ENCODE measurements at regions not wholly inside any gene's neighbourhood (a gene's known extent, or its start where the extent isn't known, plus 50 kb on each side); places are given as distances from the start of the nearest gene placed in this dataset.

- no peak for TF ChIP-seq CTCF (IDR thresholded peaks at IDR 0.05)
- no peak for DNase-seq (ENCODE audit: low spot score)
- Histone ChIP-seq H3K27ac (no peak overlapping the region), H3K36me3 (no peaks in the 10 kb centered on the region), H3K27me3 (replicated peaks; ENCODE audit: insufficient read depth) (no peaks in the 10 kb centered on the region), H3K4me1 (ENCODE audit: control insufficient read depth in 1 of 2, low read depth in 2 of 2) (no peaks in the 10 kb centered on the region), H3K9me3 (no peaks in the 10 kb centered on the region), H3K4me3 (no peak overlapping the region)
- no peak for ATAC-seq (ENCODE audit: insufficient number of reproducible peaks, low FRiP score, low read depth)
Observed at GRCh38 chr5:57683036-57683630, 200.5 kb upstream of the ACTBL2 start.

GRCh38 chr5:57681942-57682341, 199.3 kb upstream of the ACTBL2 start:
- Histone ChIP-seq H3K27me3 (replicated peaks; ENCODE audit: insufficient read depth) (no peaks in the 10 kb centered on the region), H3K36me3 (no peaks in the 10 kb centered on the region), H3K4me3 (no peak overlapping the region), H3K27ac (no peak overlapping the region), H3K4me1 (ENCODE audit: control insufficient read depth in 1 of 2, low read depth in 2 of 2) (peaks cover 0 to 4% of the 10 kb centered on the region in 2 donors), H3K9me3 (no peaks in the 10 kb centered on the region)
- TF ChIP-seq CTCF (IDR thresholded peaks at IDR 0.05) = no peak
- no peak for ATAC-seq (ENCODE audit: insufficient number of reproducible peaks, low FRiP score, low read depth)
- no peak for DNase-seq (ENCODE audit: low spot score)

- no peak for TF ChIP-seq CTCF (IDR thresholded peaks at IDR 0.05)
- no peak for ATAC-seq (ENCODE audit: insufficient number of reproducible peaks, low FRiP score, low read depth)
Observed at GRCh38 chr5:57680686-57681085, 198.1 kb upstream of the ACTBL2 start.

GRCh38 chr5:57677235-57677634, 194.6 kb upstream of the ACTBL2 start:
- DNase-seq (ENCODE audit: low spot score) (no peak), ATAC-seq (ENCODE audit: insufficient number of reproducible peaks, low FRiP score, low read depth) (no peak)
- no peaks in the 10 kb centered on the region for H3K9me3 ChIP-seq
- peaks cover 0 to 9% of the 10 kb centered on the region in 2 donors for H3K4me1 ChIP-seq (ENCODE audit: control insufficient read depth in 1 of 2, low read depth in 2 of 2)
- H3K27me3 ChIP-seq (replicated peaks; ENCODE audit: insufficient read depth) = no peaks in the 10 kb centered on the region
- no peak overlapping the region for H3K4me3 ChIP-seq
- H3K27ac ChIP-seq = no peak overlapping the region
- no peaks in the 10 kb centered on the region for H3K36me3 ChIP-seq
- no peak for TF ChIP-seq CTCF (IDR thresholded peaks at IDR 0.05)

More at GRCh38 chr5:57680686-57681085, 198.1 kb upstream of the ACTBL2 start:
- Histone ChIP-seq H3K36me3 (no peaks in the 10 kb centered on the region), H3K27ac (no peak overlapping the region), H3K9me3 (no peaks in the 10 kb centered on the region), H3K27me3 (replicated peaks; ENCODE audit: insufficient read depth) (no peaks in the 10 kb centered on the region), H3K4me3 (no peak overlapping the region), H3K4me1 (ENCODE audit: control insufficient read depth in 1 of 2, low read depth in 2 of 2) (peaks cover 0 to 9% of the 10 kb centered on the region in 2 donors)
- no peak for DNase-seq (ENCODE audit: low spot score)

GRCh38 chr5:57676222-57677098, 193.8 kb upstream of the ACTBL2 start:
- ATAC-seq (ENCODE audit: insufficient number of reproducible peaks, low FRiP score, low read depth) (no peak), DNase-seq (ENCODE audit: low spot score) (no peak)
- Histone ChIP-seq H3K36me3 (no peaks in the 10 kb centered on the region), H3K4me1 (ENCODE audit: control insufficient read depth in 1 of 2, low read depth in 2 of 2) (peaks cover 0 to 9% of the 10 kb centered on the region in 2 donors), H3K9me3 (no peaks in the 10 kb centered on the region), H3K27me3 (replicated peaks; ENCODE audit: insufficient read depth) (no peaks in the 10 kb centered on the region), H3K27ac (no peak overlapping the region), H3K4me3 (no peak overlapping the region)
- no peak for TF ChIP-seq CTCF (IDR thresholded peaks at IDR 0.05)
